NAMALWA (cell line): ENCODE measurements at regions not wholly inside any gene's neighbourhood (a gene's known extent, or its start where the extent isn't known, plus 50 kb on each side); places are given as distances from the start of the nearest gene placed in this dataset.
A peak's percentile ranks its signal among the peaks of the same experiment; 100 is the strongest.
"Not testable (repeated sequence)": the region's sequence is repeated elsewhere in the genome, so short reads cannot be mapped to it uniquely, and the experiment has no call there.

ENCODE experiments used
- DNase-seq: peaks from one replicate; pipeline ENCODE4 v3.0.0-alpha.2; 2015; ENCODE audit warnings: low spot score

GRCh38 chrX:99398545-99398944 is 1011.5 kb downstream of the PCDH19 start:
- no peak for DNase-seq

DNA sequence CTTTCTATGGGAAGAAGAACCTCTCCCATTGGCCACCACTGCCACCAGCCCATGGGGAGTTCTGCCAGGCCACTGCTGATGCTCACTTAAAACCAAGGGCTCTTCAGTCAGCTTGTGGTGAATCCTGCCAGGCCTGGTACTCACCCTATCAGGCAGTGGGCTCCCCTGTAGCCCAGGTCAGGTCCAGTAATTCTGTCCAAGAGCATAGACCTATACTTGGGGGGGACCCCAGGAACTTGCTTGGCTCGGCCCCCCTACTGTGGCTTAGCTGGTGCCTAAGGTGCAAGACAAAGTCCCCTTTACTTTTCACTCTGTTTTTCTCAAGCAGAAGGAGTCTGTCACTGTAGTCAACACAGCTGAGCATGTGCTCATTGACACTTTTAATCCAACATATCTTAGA is 1012.2 kb downstream of the PCDH19 start:
- DNase-seq = no peak

DNA sequence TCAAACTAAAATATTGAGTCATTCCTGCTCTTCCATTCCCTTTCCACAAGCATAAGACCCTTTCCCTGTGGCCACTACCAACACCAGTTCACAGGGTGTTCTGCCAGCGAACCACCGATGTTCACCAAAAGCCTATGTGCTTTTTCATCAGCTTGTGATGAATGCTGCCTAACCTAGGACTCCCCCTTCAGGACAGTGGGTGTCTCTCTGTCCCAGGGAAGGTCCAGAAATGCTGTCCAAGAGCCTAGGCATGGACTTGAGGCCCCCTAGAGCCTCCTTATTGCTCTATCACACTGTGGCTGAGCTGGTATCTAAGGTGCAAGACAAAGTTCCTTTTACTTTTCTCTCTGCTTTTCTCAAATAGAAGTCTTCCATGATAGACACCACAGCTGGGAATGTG is 1015.6 kb downstream of the PCDH19 start:
- DNase-seq = peak; percentile 1

GRCh38 chrX:99384594-99385374 is 1025.3 kb downstream of the PCDH19 start:
- no peak for DNase-seq

DNA sequence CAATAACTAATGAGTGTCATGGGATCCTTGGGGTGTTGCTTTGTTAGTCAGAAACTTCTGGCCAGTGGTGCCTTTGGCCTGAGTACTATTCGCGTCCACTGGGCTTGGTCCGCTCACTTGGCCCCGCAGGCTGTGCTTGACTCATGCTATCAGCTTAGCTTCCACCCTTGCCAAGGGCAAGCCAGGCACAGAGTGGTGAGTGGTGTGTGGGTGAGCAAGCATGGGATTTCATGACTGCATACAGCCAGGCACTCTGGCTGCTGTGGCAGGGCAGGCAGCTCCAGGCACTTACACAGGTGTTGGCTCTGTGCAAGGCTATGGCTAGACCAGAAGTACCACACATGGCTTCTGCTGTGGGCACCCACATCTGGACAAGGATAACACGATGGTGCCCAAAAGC is 1026.3 kb downstream of the PCDH19 start:
- no peak for DNase-seq

DNA sequence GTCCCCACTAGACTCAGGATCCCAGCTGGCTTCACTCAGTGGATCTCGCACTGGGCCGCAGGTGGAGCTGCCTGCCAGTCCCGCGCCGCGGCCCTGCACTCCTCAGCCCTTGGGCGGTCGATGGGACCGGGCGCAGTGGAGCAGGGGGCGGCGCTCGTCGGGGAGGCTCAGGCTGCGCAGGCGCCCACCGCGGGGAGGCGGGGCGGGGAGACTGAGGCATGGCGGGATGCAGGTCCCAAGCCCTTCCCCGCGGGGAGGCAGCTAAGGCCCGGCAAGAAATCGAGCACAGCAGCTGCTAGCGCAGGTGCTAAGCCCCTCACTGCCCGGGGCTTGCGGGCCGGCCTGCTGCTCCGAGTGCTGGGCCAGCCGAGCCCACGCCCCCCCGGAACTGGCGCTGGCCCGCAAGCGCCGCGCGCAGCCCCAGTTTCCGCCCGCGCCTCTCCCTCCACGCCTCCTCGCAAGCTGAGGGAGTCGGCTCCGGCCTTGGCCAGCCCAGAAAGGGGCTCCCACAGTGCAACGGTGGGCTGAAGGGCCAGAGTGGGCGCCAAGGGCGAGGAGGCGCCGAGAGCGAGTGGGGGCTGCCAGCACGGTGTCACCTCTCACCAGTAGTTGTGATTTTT is 1038.0 kb downstream of the PCDH19 start:
- DNase-seq = no peak

DNA sequence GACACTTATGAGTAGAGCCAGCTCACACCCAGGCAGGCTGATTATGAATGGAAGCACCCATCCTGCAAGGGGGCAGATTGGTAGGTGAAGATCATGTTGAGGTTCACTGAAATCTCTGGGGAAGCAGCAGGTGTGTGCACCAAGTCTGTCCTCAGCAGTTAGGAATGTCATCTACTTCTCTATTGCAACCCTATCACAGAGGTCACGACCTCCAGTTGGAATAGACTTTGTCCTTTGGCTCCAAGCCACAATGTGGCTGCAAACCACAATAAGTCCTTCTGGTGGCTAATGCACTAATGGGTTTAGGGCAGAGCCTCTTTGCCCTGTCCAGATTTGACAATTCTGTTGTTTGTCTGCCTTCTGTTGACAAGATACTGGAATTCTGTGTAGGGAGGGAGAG is 1056.7 kb downstream of the PCDH19 start:
- no peak for DNase-seq

DNA sequence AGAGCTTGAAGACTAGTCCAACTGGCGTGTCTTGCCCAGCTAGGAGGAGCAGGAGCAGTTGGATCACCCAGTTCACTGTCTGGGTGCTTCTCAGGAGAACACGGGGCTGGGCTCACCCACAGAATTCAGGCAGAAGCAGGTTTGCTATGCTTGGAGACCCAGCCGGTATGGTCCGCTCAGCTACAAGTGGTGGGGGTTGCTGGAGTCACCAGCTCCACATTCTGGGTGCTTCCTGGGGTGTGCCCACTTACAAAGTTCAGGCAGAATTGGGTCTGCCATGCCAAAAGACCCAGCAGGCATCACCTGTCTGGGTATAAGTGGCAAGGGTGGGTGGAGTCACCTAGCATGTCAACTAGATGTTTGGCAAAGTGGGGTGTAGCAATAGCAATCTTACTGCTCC is 1061.8 kb downstream of the PCDH19 start:
- DNase-seq = no peak

DNA sequence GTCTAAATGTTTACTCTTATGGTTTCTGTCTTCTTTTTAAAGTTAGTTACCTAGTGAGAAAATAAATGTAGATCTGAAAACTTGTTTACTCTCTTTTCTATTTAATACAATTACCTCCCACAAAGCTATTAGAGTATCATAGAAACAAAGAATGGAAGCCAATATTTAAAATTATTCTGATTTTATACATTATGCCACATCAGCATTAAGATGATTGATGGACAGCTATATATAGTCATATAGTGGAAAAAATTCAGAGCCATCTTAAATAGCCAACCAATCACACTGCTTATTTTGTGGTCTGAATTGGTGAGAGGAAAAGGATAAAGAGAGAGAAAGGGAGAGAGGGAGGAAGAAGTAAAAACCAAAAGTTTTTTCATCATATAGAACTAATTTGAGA is 1101.8 kb downstream of the PCDH19 start:
- no peak for DNase-seq

GRCh38 chrX:99305573-99305972 is 1104.5 kb downstream of the PCDH19 start:
- DNase-seq = no peak

- peak; percentile 15 for DNase-seq
Observed at GRCh38 chrX:99301990-99302389, 1108.1 kb downstream of the PCDH19 start.

- peak; percentile 1 for DNase-seq
Observed at GRCh38 chrX:99271641-99272040, 1138.4 kb downstream of the PCDH19 start.

DNA sequence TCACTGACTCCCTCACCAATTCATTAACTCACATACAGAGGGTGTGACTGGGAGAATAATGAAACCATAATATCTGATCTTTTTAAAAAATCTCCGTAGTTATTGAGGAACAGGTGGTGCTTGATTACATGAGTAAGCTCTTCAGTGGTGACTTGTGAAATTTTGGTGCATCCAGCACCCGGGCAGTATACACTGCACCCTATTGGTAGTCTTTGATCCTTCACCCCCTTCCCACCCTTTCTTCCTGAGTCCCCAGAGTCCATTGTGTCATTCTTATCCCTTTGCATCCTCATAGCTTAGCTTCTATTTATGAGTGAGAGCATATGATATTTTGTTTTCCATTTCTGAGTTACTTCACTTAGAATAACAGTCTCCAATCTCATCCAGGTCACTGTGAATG is 1143.8 kb downstream of the PCDH19 start:
- no peak for DNase-seq

GRCh38 chrX:99248180-99248579 is 1161.9 kb downstream of the PCDH19 start:
- DNase-seq = no peak

DNA sequence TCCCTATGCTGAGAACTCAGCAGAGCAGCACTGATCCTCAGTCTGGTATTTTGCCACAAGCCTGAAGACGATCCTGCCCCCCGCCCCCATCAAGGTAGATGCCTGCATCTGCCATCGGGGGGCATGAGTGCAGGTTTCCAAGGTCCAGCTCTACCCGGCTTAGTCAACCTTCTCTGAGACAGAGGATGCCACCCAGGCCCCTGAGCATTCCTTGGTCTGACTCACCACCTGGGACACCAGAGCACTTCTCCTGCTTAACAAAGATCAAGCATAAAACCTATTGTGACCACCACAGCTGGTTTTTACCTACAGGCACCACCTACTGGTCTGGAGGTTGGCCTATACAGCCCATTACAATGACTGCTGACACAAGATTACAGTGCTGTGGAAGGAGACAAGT is 1168.1 kb downstream of the PCDH19 start:
- no peak for DNase-seq

DNA sequence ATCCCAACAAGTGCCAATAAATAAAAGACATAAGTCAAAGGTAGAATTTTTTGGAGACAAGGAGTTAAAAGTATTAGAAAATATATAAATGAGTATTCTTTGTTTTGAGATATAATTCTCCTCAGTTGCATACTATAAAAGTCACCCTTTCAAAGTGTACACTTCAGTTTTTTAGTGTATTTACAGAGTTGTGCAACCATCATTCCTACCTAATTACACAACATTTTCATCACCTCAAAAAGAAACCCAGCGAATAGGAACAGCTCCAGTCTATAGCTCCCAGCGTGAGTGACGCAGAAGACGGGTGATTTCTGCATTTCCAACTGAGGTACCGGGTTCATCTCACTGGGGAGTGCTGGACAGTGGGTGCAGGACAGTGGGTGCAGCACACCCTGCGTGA is 1175.7 kb downstream of the PCDH19 start:
- DNase-seq = not testable (repeated sequence)

- DNase-seq = no peak
Observed at GRCh38 chrX:99192421-99192820, 1217.7 kb downstream of the PCDH19 start.

DNA sequence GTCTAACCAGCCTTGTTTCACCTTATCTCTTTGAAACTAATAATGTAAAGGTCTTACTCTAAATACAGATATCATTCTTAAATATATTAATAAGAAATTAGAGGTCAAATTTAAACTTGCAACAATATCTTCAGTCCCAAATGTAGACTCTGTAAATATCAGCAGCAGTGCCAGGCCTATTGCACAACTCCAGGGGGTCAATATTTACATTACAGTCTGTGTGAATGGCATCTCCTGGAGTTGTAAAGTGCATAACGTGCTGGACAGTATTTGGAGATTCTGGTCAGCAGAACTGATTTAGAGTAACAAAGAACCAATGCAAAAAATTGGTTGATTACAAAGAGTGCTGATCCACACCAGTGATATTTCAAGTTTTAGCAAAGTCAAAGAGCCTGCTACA is 1225.9 kb downstream of the PCDH19 start:
- DNase-seq = no peak

GRCh38 chrX:99172958-99173357 is 1237.1 kb downstream of the PCDH19 start:
- no peak for DNase-seq

DNA sequence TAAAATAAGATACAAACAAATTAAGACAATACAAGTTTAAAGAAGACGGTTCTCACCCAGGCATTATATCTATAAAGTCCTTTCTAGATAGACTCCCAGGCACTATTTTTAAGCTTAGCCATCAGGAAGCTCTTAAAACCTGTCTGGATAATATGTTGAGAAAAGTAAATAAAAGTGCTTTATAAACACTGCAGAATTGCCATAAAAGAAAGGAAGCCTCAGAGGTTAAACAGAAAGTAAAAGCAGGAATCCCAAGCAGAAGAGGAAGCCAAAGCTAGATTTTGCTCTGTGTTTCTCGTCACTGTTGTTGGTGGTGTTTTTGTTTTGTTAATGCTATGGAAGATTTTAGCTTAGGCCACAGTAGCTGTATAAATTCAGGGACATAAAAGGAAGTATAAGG is 1267.3 kb downstream of the PCDH19 start:
- DNase-seq = no peak

GRCh38 chrX:99137488-99137887 is 1272.6 kb downstream of the PCDH19 start:
- DNase-seq = no peak

DNA sequence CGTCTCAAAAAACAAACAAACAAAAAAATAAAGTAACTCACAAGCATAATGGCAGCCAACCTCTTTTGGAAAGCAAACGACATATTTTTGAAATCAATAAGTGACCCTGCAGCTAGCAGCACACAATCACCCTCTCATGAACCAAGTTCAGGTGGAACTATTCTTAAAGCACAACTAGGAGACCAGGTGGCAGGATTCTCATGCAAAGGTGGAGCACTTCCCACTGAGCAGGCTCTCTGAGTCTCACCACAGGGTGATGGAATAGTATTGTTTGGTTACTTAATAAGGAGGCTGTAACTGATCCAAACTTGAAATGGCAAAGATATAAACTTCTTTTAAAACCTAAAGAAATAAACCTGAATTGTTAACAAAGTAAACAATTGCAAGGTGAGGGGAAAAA is 1293.1 kb downstream of the PCDH19 start:
- no peak for DNase-seq

- no peak for DNase-seq
Observed at GRCh38 chrX:99095965-99096635, 1314.0 kb downstream of the PCDH19 start.
